ENCODE measurements at regions not wholly inside any gene's neighbourhood (a gene's known extent, or its start where the extent isn't known, plus 50 kb on each side); places are given as distances from the start of the nearest gene placed in this dataset.

DNA sequence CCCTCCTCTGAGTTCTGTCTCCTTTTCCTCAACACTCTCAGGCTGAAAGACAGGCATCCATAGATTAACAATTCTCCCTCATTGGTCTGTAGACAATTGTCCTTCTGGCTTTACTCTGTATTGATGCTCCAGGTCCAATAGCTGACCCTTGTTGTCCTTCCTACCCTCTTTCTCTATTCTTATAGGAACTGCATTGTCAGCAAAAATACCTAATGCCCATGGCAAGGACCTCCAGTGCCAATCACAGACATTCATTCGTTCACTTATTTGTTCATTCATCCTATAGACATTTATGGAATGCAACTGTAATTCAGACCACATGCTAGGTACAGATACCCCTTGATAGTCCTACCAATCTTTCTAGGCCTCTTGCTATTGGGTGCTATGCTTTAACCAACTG lies 69.8 kb upstream of the DTNA start:
- Histone ChIP-seq H3K27me3 (no peaks in the 10 kb centered on the region), H3K4me1 (no peaks in the 10 kb centered on the region), H3K4me3 (no peak overlapping the region), H3K9me3 (no peaks in the 10 kb centered on the region), H3K27ac (no peak overlapping the region), H3K36me3 (no peaks in the 10 kb centered on the region)
- intact Hi-C loops (cut with DNase I; ENCODE audit: low total_unique reads): no loop called here
- no peak for DNase-seq
- no peak for TF ChIP-seq CTCF (IDR thresholded peaks at IDR 0.05)
- TF ChIP-seq POLR2A (IDR thresholded peaks at IDR 0.05): no peak

GRCh38 chr18:34643989-34644388 lies 66.1 kb upstream of the DTNA start:
- DNase-seq: no peak
- Histone ChIP-seq H3K4me1 (peaks cover 0 to 4% of the 10 kb centered on the region in 2 donors), H3K27ac (peak overlapping the region in 1 of 2 donors; percentile 4), H3K36me3 (no peaks in the 10 kb centered on the region), H3K4me3 (no peak overlapping the region), H3K27me3 (no peaks in the 10 kb centered on the region), H3K9me3 (no peaks in the 10 kb centered on the region)
- intact Hi-C loops (cut with DNase I; ENCODE audit: low total_unique reads): no loop called here
- no peak for TF ChIP-seq POLR2A (IDR thresholded peaks at IDR 0.05)
- peak in 2 of 4 experiments; percentile 7 to 11 for TF ChIP-seq CTCF (IDR thresholded peaks at IDR 0.05)

- intact Hi-C loops (cut with DNase I; ENCODE audit: low total_unique reads): no loop called here
- DNase-seq: no peak
- Histone ChIP-seq H3K4me3 (no peak overlapping the region), H3K9me3 (no peaks in the 10 kb centered on the region), H3K4me1 (peaks cover 0 to 4% of the 10 kb centered on the region in 2 donors), H3K36me3 (no peaks in the 10 kb centered on the region), H3K27me3 (no peaks in the 10 kb centered on the region), H3K27ac (no peak overlapping the region)
- TF ChIP-seq POLR2A (IDR thresholded peaks at IDR 0.05): no peak
- TF ChIP-seq CTCF (IDR thresholded peaks at IDR 0.05): no peak
Measured at GRCh38 chr18:34647251-34647650, 62.8 kb upstream of the DTNA start.

DNA sequence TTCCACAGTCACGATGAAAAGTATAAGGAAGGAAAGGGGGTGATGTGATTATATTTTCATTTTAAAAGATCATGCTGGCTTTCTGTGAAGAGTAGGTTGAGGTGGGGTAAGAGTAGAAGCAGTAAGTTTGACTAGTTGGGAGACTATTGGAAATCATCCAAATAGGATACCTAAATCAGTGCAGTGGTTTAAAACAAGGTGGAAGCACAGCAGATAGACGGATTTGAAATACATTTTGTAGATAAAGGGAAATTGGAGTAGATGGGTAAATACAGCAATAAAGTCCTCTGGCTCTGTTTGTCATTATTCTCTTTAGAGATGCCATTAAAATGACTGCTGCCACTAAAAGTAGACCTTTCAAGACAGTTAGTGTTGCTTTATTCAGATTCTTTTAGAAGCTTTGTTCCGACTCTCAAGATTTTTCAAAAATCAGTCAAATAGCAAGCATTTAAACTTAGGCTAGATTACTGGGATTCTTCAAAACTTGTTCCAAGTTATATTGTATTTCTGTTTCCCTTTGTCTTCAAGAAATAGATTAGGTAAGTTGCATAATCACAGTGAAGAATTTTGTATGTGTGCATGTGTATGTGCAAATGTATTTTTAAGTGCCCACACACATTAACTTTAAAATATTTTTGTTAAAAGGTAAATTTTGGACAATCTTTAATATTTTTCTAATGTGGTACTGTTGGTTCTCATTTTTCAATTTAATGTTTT lies 61.7 kb upstream of the DTNA start:
- H3K36me3 ChIP-seq: no peaks in the 10 kb centered on the region
- no peaks in the 10 kb centered on the region for H3K27me3 ChIP-seq
- TF ChIP-seq POLR2A (IDR thresholded peaks at IDR 0.05) (no peak), CTCF (IDR thresholded peaks at IDR 0.05) (no peak)
- no peaks in the 10 kb centered on the region for H3K9me3 ChIP-seq
- peaks cover 0 to 4% of the 10 kb centered on the region in 2 donors for H3K4me1 ChIP-seq
- intact Hi-C loops (cut with DNase I; ENCODE audit: low total_unique reads): no loop called here
- H3K27ac ChIP-seq: peak overlapping the region in 1 of 2 donors; percentile 85
- no peak overlapping the region for H3K4me3 ChIP-seq
- no peak for DNase-seq

- Histone ChIP-seq H3K9me3 (no peaks in the 10 kb centered on the region), H3K36me3 (no peaks in the 10 kb centered on the region), H3K27ac (peak overlapping the region in 1 of 2 donors; percentile 85), H3K27me3 (no peaks in the 10 kb centered on the region), H3K4me3 (no peak overlapping the region), H3K4me1 (peaks cover 0 to 4% of the 10 kb centered on the region in 2 donors)
- DNase-seq: no peak
- intact Hi-C loops (cut with DNase I; ENCODE audit: low total_unique reads): no loop called here
- TF ChIP-seq POLR2A (IDR thresholded peaks at IDR 0.05) (no peak), CTCF (IDR thresholded peaks at IDR 0.05) (no peak)
Measured at GRCh38 chr18:34649080-34649479, 61.0 kb upstream of the DTNA start.

Measured in uterus (tissue), 3 donors.